ENCODE measurements at regions not wholly inside any gene's neighbourhood (a gene's known extent, or its start where the extent isn't known, plus 50 kb on each side); places are given as distances from the start of the nearest gene placed in this dataset.
"Not testable (repeated sequence)": the region's sequence is repeated elsewhere in the genome, so short reads cannot be mapped to it uniquely, and the experiment has no call there.

- DNase-seq = peak; percentile 100
Measured at GRCh38 chr7:68813551-68814080, 784.7 kb upstream of the AUTS2 start.

GRCh38 chr7:68816491-68816890 lies 781.8 kb upstream of the AUTS2 start:
- DNase-seq = no peak

- DNase-seq = no peak
Measured at GRCh38 chr7:68820321-68820720, 778.0 kb upstream of the AUTS2 start.

GRCh38 chr7:68821846-68822245 lies 776.4 kb upstream of the AUTS2 start:
- DNase-seq = no peak

- no peak for DNase-seq
Measured at GRCh38 chr7:68823996-68824780, 774.1 kb upstream of the AUTS2 start.

- no peak for DNase-seq
Measured at GRCh38 chr7:68828575-68828974, 769.7 kb upstream of the AUTS2 start.

- no peak for DNase-seq
Measured at GRCh38 chr7:68833422-68833821, 764.9 kb upstream of the AUTS2 start.

GRCh38 chr7:68839014-68839413 lies 759.3 kb upstream of the AUTS2 start:
- no peak for DNase-seq

- DNase-seq = no peak
Measured at GRCh38 chr7:68840991-68841390, 757.3 kb upstream of the AUTS2 start.

- DNase-seq = not testable (repeated sequence)
Measured at GRCh38 chr7:68843985-68844384, 754.3 kb upstream of the AUTS2 start.

GRCh38 chr7:68846811-68847325 lies 751.4 kb upstream of the AUTS2 start:
- no peak for DNase-seq

- DNase-seq = no peak
Measured at GRCh38 chr7:68853254-68853653, 745.0 kb upstream of the AUTS2 start.

GRCh38 chr7:68857571-68857970 lies 740.7 kb upstream of the AUTS2 start:
- peak; percentile 17 for DNase-seq

GRCh38 chr7:68858497-68858896 lies 739.8 kb upstream of the AUTS2 start:
- DNase-seq = no peak

GRCh38 chr7:68861171-68861570 lies 737.1 kb upstream of the AUTS2 start:
- DNase-seq = no peak

GRCh38 chr7:68862261-68862660 lies 736.0 kb upstream of the AUTS2 start:
- DNase-seq = no peak

- peak; percentile 59 for DNase-seq
Measured at GRCh38 chr7:68862736-68863135, 735.5 kb upstream of the AUTS2 start.

- no peak for DNase-seq
Measured at GRCh38 chr7:68865351-68866199, 732.7 kb upstream of the AUTS2 start.

GRCh38 chr7:68866200-68866570 lies 732.1 kb upstream of the AUTS2 start:
- DNase-seq = peak; percentile 12

GRCh38 chr7:68866721-68867120 lies 731.6 kb upstream of the AUTS2 start:
- DNase-seq = not testable (repeated sequence)

GRCh38 chr7:68868978-68869377 lies 729.3 kb upstream of the AUTS2 start:
- no peak for DNase-seq

- DNase-seq = no peak
Measured at GRCh38 chr7:68873616-68874015, 724.7 kb upstream of the AUTS2 start.

GRCh38 chr7:68875857-68876256 lies 722.4 kb upstream of the AUTS2 start:
- DNase-seq = no peak

GRCh38 chr7:68887116-68887515 lies 711.2 kb upstream of the AUTS2 start:
- not testable (repeated sequence) for DNase-seq

Data from NCI-H146 (cell line).